ENCODE measurements at regions not wholly inside any gene's neighbourhood (a gene's known extent, or its start where the extent isn't known, plus 50 kb on each side); places are given as distances from the start of the nearest gene placed in this dataset.

DNA sequence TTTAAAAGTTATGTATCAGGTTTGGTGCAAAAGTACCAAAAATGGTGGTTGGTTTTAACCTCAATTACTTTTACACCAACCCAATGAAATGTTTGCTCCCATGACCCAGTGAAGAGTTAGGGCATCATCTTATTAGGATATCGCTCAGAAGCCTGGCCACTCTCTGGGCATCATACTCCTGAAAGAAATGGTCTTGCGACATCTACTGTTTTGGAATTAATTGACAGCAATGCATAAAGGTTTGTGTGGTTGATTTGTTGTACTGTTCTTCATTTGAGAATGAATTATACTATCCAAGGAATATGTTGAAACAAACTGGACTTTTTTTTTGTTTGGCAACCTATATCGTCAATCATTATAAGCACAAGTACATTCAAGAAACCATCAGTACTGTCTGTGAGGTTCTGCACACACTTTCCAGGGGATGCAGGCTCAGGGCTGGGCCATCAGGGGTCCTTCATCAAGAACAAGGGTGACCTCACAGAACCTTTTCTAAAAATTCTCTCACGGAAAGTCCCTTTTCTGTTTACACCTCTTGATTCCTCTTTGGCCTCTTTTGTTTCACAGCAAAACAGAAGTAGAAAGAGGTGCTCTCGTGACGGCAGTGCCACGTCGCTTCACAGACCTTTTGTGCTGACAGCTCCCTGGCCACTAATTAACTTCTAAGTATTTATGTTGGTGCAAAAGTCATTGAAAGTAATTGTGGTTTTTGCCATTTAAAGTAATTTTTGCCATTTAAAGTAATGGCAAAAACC, 117.2 kb upstream of the KLF6 start:
- peak; percentile 70 for FAIRE-seq
- TF ChIP-seq POU2F2 (IDR thresholded peaks at IDR 0.05; ENCODE audit: low read depth, low read length): no peak
- TF ChIP-seq PAX5 (IDR thresholded peaks at IDR 0.05; ENCODE audit: insufficient read depth, low read length, severe bottlenecking): no peak
- no peak for TF ChIP-seq POLR2A (IDR thresholded peaks at IDR 0.05; ENCODE audit: low read depth, low read length)
- no peak for TF ChIP-seq POLR2AphosphoS5 (IDR thresholded peaks at IDR 0.05; ENCODE audit: low read depth, low read length)
- no peak for TF ChIP-seq TAF1 (IDR thresholded peaks at IDR 0.05; ENCODE audit: low read depth, low read length)
- TF ChIP-seq SPI1 (IDR thresholded peaks at IDR 0.05; ENCODE audit: low read depth, low read length): no peak
- DNase-seq (ENCODE audit: insufficient read length, low spot score): peak; percentile 24

DNA sequence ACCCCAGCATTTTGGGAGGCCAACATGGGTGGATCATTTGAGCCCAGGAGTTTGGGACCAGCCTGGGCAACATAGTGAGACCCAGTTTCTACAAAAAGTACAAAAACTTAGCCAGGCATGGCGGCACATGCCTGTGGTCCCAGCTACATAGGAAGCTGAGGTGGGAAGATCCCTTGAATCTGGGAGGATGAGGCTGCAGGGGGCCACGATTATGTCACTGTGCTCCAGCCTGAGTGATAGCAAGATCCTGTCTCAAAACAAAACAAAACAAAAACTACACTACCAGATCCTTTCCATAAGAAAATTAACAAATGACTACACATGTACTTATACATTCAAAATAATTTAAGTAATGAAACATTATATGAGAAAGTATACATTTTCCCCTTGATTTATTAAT, 116.4 kb upstream of the KLF6 start:
- DNase-seq (ENCODE audit: insufficient read length, low spot score): no peak
- peak; percentile 23 for FAIRE-seq

DNA sequence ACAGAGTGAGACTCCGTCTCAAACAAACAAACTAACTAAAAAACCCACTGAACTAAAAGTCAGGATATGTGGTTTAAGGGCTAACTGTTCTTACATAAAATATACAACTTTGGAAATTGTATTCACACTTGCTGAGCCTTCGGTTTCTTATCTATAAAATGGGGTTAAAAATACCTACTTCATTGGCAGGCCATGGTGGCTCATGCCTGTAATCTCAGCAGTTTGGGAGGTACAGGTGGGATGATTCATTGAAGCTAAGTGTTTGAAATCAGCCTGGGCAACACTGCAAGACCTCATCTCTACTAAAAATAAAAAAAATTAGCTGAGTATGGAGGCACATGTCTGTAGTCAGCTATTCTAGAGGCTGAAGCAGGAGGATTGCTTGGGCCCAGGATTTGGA, 115.4 kb upstream of the KLF6 start:
- no peak for TF ChIP-seq TAF1 (IDR thresholded peaks at IDR 0.05; ENCODE audit: low read depth, low read length)
- no peak for TF ChIP-seq SPI1 (IDR thresholded peaks at IDR 0.05; ENCODE audit: low read depth, low read length)
- TF ChIP-seq POLR2A (IDR thresholded peaks at IDR 0.05; ENCODE audit: low read depth, low read length): no peak
- no peak for TF ChIP-seq POLR2AphosphoS5 (IDR thresholded peaks at IDR 0.05; ENCODE audit: low read depth, low read length)
- no peak for TF ChIP-seq POU2F2 (IDR thresholded peaks at IDR 0.05; ENCODE audit: low read depth, low read length)
- no peak for TF ChIP-seq PAX5 (IDR thresholded peaks at IDR 0.05; ENCODE audit: insufficient read depth, low read length, severe bottlenecking)
- FAIRE-seq (no peak), DNase-seq (ENCODE audit: insufficient read length, low spot score) (no peak)

More for the DNA sequence above, 116.4 kb upstream of the KLF6 start:
- no peak for TF ChIP-seq POLR2A (IDR thresholded peaks at IDR 0.05; ENCODE audit: low read depth, low read length)
- no peak for TF ChIP-seq POU2F2 (IDR thresholded peaks at IDR 0.05; ENCODE audit: low read depth, low read length)
- no peak for TF ChIP-seq TAF1 (IDR thresholded peaks at IDR 0.05; ENCODE audit: low read depth, low read length)
- TF ChIP-seq POLR2AphosphoS5 (IDR thresholded peaks at IDR 0.05; ENCODE audit: low read depth, low read length): no peak
- no peak for TF ChIP-seq PAX5 (IDR thresholded peaks at IDR 0.05; ENCODE audit: insufficient read depth, low read length, severe bottlenecking)

DNA sequence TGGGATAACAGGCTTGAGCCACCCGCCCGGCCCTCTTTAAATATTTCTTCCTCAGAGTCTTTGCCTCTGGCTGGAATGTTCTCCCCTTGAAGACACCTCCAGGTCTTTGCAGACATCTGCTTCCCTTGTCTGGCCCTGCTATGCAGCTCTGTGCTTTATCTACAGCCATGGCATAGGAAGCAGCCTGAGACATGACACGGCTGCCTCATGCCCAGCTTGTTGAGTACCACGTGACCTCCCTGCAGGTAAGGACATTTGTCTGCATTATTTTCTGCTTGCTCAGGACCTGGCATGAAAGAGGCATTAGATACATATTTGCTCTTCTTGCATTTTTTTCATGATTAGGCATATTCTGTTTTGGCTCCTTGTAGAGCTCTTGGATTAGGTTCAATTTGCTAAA, 113.8 kb upstream of the KLF6 start:
- DNase-seq (ENCODE audit: insufficient read length, low spot score): no peak
- no peak for FAIRE-seq

DNA sequence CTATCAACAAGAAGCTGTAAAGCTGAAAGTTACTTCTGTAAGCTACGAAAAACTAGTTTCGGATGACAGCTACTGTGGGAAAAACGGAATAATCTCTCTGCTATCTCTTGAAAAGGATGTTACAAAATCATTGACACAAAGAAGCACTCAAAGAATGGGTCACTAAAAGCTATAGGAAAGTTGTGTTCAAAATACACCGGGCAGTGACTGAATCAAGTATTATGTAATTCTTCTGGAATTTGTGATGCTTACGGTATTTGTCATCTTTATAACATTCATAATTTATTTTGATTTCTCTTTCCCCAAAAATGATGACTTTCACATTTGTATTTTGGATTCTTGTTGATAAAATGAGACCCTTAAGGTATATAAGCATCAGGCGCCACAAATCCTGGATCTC, 112.1 kb upstream of the KLF6 start:
- no peak for DNase-seq (ENCODE audit: insufficient read length, low spot score)
- FAIRE-seq: no peak
- TF ChIP-seq POLR2A (IDR thresholded peaks at IDR 0.05; ENCODE audit: low read depth, low read length): no peak
- no peak for TF ChIP-seq TAF1 (IDR thresholded peaks at IDR 0.05; ENCODE audit: low read depth, low read length)
- no peak for TF ChIP-seq PAX5 (IDR thresholded peaks at IDR 0.05; ENCODE audit: insufficient read depth, low read length, severe bottlenecking)
- no peak for TF ChIP-seq POLR2AphosphoS5 (IDR thresholded peaks at IDR 0.05; ENCODE audit: low read depth, low read length)
- TF ChIP-seq SPI1 (IDR thresholded peaks at IDR 0.05; ENCODE audit: low read depth, low read length): no peak
- TF ChIP-seq POU2F2 (IDR thresholded peaks at IDR 0.05; ENCODE audit: low read depth, low read length): no peak

More for the DNA sequence above, 113.8 kb upstream of the KLF6 start:
- TF ChIP-seq SPI1 (IDR thresholded peaks at IDR 0.05; ENCODE audit: low read depth, low read length): no peak
- no peak for TF ChIP-seq PAX5 (IDR thresholded peaks at IDR 0.05; ENCODE audit: insufficient read depth, low read length, severe bottlenecking)
- no peak for TF ChIP-seq POLR2A (IDR thresholded peaks at IDR 0.05; ENCODE audit: low read depth, low read length)

DNA sequence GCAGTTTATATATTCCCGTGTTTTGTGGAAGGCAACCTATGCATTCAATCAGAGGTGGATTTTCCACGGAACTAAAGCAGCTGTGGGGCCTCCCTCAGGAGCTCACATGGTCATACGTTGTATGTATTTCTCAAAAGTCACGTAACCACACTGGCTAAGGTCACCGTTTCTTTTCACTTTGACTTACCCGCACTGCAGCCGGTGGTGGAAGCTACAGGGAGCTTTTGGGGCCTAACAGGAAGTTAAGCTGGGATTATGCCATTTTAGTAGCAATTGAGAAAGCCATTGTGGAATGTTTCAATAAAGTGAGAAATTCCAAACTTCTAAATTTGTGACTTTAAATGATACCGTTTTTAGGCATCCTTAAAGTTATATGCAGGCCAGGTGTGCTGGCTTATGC, 111.2 kb upstream of the KLF6 start:
- FAIRE-seq (no peak), DNase-seq (ENCODE audit: insufficient read length, low spot score) (no peak)
- TF ChIP-seq TAF1 (IDR thresholded peaks at IDR 0.05; ENCODE audit: low read depth, low read length): no peak
- TF ChIP-seq SPI1 (IDR thresholded peaks at IDR 0.05; ENCODE audit: low read depth, low read length): no peak
- TF ChIP-seq POLR2AphosphoS5 (IDR thresholded peaks at IDR 0.05; ENCODE audit: low read depth, low read length): no peak
- no peak for TF ChIP-seq POU2F2 (IDR thresholded peaks at IDR 0.05; ENCODE audit: low read depth, low read length)
- TF ChIP-seq PAX5 (IDR thresholded peaks at IDR 0.05; ENCODE audit: insufficient read depth, low read length, severe bottlenecking): no peak
- no peak for TF ChIP-seq POLR2A (IDR thresholded peaks at IDR 0.05; ENCODE audit: low read depth, low read length)

DNA sequence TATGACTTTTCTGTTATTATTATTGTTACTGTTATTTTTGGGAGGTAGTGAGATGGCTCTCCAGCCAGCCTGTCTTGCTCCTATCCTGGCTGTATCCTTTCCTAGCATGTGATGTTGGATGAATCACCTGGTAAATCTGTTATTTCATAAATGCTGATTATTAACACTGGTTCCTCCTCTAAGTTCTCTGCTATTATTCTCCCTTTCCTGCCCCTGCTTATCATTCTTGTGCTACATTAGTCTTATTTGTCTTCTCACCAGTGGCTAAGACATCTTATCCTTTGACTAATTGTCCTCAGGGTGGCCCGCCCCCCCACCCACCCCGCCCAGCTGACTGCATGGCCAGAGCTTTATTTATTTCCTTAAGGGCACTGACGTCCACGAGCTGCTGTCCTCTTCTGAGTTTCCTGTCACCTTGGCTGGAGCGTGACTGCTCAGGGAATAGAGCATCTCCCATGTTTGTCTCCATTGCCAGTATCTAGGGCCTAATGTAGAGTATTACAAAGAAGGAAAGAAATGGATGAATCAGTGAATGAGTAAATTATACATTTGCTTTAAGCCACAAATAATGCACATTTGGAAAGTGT, 110.1 kb upstream of the KLF6 start:
- TF ChIP-seq POU2F2 (IDR thresholded peaks at IDR 0.05; ENCODE audit: low read depth, low read length) (no peak), TAF1 (IDR thresholded peaks at IDR 0.05; ENCODE audit: low read depth, low read length) (no peak), POLR2A (IDR thresholded peaks at IDR 0.05; ENCODE audit: low read depth, low read length) (no peak)
- FAIRE-seq (no peak), DNase-seq (ENCODE audit: insufficient read length, low spot score) (no peak)

DNA sequence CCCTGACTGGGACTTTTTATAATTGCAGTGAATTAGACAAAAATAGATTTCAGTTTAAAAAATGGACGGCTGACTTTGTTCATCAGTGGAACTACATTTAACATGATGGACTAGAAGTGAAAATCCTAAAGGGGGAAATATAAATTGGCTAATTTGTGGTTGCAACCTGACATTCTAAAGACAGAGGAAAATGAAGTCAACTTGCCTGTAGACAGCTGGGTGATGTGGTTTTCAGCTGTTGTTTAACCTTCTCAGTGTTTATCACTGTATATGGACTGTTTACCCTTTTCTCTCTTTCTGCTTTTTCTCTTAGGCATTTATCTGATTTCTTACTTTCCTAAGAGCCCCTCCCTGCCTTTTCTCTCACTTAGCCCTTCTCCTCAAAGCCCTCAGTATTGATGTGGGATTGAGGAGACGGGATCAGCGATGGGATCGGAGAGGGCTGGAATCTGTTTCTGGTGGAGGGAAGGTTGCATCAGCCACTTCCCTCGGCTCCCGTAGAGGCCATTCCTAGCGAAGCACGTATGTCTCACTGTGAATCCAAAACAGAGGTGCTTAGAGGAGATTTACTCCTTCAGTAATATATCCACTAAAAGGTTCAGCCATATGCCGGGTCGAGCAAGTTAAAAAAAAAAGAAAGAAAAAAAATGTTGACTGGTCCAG, 109.0 kb upstream of the KLF6 start:
- DNase-seq (ENCODE audit: insufficient read length, low spot score) (no peak), FAIRE-seq (no peak)
- no peak for TF ChIP-seq POU2F2 (IDR thresholded peaks at IDR 0.05; ENCODE audit: low read depth, low read length)

DNA sequence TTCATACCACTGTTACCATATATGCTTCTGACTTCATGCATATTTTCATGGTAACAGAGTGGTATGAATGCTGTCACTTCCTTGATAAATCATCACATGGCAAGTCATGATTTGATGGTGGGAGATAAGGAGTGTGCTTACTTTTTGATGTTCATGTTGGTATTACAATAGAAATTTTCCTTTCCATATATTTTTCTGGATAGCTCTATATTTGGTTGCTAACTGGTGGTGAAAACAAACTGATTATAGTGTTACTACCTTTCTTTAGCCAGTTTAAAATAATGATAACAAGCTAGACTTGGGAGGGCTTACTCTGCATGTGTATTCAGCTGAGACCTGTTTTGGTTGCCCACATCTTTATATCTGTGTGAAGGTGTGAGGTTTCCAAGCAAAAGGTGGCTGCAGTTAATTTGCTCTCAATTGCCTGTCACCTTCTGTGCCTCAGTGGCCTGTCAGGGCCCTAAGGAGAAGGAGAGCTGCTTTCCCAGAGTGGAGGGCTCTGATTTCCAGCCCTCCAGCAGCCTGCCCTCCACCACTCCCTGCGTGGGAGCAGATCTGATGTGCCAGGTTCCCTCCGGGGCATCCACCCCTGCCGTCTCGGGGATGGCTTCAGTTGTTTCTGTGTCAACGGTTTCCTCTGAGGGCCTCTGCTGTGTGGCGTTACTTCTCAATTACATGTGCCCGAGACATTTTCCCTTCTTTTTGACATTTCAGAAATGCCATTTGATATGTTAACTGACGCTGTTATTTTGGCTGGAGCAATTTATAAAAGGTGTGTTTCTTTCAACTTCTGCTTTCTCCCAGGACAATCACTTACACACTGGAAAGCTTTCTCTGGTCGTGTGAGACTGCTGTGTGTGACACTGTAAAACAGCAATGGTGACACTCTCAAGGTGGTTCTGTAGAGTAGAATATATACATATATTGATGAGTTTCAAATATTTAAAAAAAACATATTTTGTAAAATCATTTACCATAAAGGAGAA, 107.7 kb upstream of the KLF6 start:
- DNase-seq (ENCODE audit: insufficient read length, low spot score): no peak
- no peak for TF ChIP-seq POLR2A (IDR thresholded peaks at IDR 0.05; ENCODE audit: low read depth, low read length)
- FAIRE-seq: no peak
